ENCODE measurements at regions not wholly inside any gene's neighbourhood (a gene's known extent, or its start where the extent isn't known, plus 50 kb on each side); places are given as distances from the start of the nearest gene placed in this dataset.
"Not testable (repeated sequence)": the region's sequence is repeated elsewhere in the genome, so short reads cannot be mapped to it uniquely, and the experiment has no call there.

DNA sequence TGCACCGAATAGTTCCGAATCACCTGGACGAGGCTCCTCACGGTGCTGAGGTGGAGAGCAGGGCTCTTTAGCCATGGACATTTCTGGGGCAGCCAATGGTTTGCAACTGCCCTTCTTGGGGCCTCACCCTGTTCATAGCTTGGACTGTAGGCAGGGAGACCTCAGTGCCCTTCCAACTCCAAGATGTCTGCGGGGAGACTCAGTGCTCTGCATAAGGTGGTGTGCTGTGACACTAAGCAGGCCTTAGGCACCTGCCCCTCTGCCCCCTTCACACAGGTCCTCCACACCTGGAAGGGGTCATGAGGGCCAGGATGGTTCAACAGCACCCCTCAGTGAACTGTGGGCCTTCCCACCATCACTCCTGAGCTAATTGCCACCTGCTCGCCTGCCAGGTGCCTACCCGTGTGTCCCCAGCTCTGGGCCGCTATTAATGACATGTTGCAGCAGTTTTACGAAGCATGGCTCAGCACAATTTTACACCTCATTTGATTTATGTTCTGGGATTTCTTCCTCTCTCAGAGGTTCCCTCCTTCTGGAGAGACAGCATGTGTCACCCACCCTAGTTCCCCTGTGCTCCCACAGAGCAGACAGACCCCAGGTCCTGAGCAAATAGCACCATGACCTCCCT lies 101.2 kb upstream of the SMAD3 start:
- no peak for DNase-seq (ENCODE audit: low spot score)

DNA sequence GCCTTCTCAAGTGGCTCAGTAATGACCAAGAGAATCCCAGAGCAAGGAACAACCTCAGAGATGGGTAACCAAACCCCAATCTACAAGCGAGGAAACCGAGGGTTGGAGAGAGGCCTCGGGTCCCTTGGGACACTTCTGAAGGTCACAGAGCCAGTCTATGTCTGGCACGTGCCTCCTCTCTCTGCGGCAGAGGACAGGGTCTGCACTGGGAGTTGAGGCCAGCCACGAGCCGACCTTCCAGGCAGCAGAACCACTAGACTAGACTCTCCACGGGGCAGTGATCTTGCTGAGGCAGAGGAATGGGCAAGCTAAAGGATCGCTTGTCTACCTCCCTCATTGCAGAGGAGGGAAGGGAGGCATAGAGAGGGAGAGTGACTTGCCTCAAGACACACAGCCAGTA lies 100.6 kb upstream of the SMAD3 start:
- no peak for DNase-seq (ENCODE audit: low spot score)

DNA sequence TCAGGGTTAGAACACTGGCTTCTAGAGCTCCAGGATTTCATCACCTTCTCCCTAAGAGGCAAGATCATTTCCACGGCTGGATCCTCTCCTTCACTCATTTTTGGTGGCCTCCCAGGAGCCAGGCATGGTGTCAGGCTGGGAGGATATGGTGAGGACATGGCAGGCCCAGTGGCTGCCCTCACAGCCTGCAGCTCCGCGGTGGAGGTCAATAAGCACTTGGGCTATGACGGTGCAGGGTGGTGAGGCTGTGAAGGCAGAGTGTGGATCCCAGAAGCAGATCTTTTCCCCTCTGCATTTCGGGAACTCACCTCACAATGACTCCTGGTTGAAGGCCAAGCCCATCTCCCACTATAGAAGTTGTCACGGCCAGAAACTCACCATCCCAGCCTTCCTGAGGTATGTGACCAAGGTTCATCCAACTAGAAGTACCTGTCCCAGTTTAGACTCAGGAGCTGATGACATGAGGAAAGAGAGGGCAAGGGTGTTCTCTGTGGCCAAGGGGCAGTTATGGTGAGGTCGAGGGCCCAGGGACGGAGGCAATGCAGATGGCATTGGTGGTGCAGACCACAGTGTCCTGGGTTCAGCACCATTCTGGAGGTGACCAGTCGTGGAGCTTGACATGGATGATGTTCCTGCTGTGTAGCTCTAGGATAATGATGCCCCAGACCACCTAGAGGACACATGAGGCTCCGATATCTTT lies 100.1 kb upstream of the SMAD3 start:
- no peak for DNase-seq (ENCODE audit: low spot score)

DNA sequence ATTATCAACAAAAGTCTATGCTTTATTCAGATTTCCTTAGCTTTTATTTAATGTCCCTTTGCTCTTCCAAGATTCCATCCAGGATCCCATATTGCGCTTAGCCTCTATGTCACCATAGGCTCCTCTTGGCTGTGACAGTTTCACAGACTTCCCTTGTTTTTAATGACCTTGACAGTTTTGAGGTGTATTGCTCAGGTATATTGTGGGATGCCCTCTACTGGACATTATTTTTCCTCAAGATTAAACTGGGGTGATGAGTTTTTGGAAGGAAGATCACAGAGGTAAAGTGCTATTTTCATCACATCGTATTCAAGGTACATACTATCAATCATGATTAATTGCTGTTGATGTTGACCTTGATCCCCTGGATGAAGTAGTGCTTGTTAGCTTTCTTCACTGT lies 99.1 kb upstream of the SMAD3 start:
- peak; percentile 9 for DNase-seq (ENCODE audit: low spot score)

DNA sequence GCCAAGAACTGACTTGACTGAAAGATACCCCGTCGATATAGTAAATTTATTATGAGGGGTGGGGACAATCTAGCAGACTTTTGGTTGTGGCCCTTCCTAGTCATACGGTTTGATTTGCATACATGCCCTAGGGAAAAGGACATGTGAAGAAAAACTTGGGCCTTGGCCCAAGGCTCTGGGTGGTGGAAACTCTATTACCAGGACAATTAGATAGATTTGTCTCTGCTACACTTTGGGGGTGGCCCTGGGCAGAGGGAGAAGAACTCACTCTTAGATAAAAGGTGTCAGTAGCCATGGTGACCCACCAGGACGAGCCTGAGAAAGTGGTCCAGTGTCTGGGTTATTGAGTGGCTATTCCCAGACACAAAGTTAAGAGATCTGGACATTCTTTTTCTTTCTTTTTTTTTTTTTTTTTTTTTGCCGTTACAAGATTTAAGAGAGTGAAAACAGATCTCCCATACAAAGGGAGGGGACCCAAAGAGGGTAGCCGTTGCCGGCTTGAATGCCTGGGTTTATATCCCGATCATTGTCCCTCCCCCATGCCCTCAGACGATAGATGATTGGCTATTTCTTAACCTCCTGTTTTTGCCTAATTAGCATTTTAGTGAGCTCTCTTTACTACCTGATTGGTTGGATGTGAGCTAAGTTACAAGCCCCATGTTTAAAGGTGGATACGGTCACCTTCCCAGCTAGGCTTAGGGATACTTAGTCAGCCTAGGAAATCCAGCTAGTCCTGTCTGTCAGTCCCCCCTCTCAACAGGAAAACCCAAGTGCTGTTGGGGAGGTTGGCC lies 96.4 kb upstream of the SMAD3 start:
- DNase-seq (ENCODE audit: low spot score), result no peak

DNA sequence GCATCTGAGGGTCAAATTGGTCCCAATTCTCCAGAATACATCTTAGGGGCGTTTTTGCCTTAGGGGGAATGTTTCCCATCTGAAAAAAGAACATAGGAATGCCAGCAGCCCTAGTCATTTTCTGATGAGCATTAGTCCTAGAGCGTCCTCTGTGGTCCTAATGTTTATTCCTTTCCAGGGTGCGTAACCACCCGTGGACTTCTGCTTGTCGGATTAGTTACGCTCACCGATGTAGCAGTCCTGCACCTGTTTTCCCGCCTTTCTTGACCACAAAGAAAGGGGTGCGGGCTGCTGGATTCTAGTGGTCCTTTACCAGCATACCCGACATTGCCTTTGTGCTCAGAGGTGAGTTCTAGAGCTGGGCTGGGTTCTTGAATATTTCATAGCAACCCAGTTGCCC lies 91.3 kb upstream of the SMAD3 start:
- DNase-seq (ENCODE audit: low spot score), result not testable (repeated sequence)

DNA sequence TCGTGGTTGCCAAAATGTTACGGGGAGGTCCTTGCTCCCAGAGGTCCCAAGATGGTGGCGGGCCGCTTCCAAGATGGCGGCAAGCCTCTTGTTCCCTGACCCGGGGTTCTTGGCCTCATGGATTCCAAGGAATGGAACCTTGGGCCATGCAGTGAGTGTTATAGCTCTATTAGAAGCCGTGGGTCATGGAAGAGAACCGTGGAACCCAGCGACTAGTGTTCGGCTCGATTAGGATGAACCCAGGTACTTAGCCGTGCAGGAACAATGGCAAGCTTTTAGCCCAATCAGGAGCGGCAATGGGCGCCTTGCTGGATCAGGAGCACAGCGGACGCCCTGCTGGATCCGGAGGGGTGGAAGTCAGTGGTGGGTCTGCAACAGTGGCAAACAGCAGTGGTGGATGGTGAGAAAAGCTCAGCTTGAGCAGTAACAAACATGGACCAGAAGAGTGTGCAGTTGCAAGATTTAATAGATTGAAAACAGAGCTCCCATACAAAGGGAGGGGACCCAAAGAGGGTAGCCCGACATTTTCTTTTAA lies 89.2 kb upstream of the SMAD3 start:
- DNase-seq (ENCODE audit: low spot score), result not testable (repeated sequence)

DNA sequence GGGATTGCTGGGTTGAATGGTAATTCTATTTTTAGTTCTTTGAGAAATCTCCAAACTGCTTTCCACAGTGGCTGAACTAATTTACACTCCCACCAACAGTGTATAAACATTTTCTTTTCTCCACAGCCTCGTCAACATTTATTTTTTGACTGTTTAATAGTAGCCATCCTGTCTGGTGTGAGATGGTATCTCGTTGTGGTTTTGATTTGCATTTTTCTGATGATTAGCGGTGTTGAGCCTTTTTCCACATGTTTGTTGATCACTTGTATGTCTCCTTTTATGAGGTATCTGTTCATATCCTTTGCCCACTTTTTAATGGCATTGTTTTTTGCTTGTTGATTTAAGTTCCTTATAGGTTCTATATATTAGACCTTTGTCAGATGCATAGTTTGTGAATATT lies 85.1 kb upstream of the SMAD3 start:
- DNase-seq (ENCODE audit: low spot score), result not testable (repeated sequence)

DNA sequence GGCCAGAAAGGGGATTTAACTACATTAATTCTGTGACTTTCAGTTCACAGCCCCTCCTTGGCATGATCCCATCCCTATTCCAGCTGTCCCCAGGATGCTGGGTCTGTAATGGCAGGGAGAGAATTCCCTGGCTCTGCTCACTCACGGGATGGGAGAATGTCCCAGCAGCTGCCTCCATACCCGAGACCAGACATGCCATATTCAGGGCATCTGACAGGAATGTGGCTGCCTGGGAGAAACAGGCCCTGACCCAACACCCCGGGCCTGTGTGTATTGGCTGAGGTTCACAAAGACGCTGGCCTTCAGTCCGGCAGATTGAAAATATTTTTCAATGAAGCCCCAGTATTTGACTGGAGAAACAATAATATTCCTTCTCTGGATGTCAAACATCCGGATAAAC lies 83.6 kb upstream of the SMAD3 start:
- DNase-seq (ENCODE audit: low spot score), result no peak

DNA sequence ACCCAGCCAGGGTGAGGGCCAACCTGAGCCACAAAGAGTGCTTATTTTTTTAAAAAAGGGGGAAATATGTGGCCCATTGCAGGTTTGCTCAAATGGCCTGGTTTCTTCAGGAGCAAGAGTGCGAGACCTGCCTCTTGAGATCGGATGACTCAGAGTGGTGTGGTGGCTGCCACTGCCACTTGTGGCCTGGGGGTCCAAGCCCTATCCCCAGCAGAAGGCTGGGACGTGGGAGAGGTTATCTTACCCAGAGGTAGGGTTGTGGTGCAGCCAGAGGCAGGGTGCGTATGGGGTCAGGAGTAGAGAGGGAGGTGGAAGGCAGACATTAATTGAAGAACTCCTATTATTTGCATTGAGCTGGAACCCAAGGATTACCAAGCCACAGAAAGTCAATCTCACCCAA lies 83.2 kb upstream of the SMAD3 start:
- no peak for DNase-seq (ENCODE audit: low spot score)

DNA sequence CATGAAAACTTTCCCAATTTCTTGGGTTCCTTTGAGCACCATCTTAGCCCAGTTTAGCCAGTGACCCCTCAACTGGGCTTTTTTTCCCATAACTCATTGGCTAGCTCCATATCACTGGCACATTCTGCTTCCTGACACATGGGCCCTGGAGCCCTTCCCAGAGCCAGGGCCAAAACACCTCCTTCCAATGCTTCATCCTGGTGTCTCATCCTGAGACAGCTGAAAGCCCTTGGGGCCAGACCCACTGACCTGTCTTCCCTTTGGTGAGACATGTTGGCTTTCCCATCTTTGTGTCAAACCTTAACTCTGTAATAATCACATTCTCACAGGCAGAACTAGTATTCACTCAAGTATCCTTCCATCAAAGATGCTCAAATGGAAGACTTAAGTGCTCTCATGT lies 82.6 kb upstream of the SMAD3 start:
- DNase-seq (ENCODE audit: low spot score), result no peak

DNA sequence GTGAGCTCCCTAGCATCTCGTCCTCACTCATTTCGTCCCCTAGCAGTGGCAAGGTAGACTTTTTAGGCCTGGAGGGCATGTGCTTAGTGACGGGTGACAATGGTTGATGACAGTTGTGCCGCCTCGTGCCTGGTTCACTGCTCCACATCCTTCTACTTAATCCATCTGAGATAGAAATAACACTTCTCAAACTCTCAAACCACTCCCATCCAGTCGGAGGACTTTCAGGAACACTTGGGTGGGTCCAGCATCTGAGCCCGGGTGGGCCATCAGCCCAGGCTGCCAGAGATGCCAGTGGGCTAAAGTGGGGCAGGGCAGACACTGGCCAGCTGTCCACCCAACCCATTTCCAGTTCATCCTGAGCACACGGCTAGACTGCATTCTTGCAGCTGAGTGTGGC lies 79.7 kb upstream of the SMAD3 start:
- DNase-seq (ENCODE audit: low spot score), result no peak

DNA sequence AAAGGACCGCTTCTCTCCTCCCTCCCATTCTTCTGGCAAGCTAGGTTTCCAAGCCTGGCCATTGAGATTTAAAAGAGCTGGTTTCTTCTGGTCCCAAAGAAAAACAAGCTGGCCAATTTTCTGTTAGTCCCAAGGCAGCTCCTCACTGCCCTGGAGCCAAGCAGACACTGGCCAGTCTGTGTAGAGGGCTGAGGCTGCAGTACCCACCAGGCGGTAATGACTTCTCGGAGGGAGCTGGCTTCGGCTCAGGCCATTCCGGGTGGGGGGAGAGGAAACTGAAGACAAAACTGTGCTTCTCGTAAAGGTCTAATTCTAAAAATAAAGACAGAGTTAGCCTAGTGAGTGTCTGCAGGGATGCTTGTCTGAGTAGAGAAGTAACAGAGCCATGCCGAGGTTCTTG lies 78.5 kb upstream of the SMAD3 start:
- no peak for DNase-seq (ENCODE audit: low spot score)

DNA sequence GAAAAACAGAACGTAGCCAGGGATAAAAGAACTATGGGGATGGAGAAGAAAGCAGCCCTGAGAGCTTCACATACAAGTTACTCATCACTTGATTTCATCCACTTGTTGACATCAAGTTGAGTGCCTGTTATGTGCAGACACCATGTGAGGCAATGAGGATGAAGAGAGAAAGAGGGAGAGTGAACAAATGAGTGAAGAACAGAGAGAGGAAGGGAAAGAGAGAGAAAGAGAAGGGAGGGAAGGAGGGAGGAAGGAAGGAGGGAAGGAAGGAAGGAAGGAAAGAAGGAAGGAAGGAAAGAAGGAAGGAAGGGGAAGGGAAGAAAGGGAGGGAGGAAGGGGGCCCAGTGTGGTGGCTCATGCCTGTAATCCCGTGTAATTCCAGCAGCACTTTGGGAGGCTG lies 72.3 kb upstream of the SMAD3 start:
- DNase-seq (ENCODE audit: low spot score), result no peak

DNA sequence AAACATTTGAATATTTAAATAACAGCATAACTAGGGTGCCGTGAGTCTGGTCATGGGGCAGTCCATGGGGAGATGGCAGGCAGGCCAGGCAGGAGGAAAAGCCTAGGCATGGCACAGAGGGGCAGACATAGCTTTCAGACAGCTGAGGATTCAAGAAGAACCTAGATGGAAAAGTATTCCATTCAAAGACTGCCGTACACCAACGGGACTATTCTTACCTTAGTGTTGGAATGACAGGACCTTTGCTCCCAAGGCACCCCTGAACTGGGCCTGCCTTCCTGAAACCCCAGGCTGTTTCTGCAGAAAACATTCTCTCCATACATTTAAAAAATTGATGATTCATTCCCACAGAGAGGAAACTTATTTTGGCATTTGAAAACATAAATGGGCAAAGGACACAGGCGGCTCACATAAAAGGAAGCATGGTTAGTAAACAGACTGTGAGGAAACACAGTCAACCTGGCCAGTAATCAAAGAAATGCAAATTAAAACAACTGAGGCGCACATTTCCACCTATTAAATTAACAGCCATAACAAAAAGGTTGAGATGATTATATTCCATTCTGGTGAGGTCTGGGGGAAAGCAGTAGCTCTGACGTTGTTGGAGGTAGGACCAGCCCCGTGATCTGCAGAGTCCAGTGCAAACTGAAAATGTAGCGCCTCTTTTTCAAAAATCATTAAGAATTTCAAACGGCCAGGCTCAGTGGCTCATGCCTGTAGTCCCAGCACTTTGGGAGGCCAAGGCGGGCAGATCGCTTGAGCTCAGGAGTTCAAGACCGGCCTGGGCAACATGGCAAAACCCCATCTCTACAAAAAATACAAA lies 71.3 kb upstream of the SMAD3 start:
- DNase-seq (ENCODE audit: low spot score), result peak; percentile 19

DNA sequence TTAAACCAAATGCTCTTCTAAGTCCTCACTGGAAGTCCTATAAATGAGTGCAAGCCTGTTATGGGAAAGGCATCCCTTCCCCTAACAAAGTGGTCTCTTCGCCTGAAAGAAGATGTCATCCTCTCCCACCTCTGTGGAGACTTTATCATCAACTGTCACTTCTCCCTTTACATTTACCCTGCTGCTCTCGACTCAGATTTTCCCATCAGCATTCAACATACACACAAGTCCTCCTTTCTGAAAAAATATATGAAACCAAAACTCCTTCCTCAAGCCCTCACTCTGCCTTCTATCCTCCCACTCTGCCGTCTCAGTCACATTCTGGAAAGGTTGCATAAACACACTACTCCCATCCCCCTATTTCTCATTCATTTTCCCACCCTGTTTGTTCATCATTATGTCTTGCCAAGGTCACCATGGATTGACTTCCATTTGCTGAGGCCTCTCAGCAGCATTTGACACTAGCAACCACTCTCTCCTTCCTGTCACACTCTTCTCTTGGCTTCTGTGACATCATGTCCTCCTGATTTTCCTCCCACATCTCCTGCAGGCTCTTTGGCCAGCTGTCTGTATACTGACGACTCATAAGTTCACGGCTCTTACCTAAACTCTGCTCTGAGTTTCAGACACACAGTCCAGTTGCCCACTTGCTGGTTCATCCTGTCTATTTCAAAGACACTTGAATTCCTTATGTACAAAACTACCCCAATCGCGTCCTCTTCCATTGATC lies 70.3 kb upstream of the SMAD3 start:
- no peak for DNase-seq (ENCODE audit: low spot score)

DNA sequence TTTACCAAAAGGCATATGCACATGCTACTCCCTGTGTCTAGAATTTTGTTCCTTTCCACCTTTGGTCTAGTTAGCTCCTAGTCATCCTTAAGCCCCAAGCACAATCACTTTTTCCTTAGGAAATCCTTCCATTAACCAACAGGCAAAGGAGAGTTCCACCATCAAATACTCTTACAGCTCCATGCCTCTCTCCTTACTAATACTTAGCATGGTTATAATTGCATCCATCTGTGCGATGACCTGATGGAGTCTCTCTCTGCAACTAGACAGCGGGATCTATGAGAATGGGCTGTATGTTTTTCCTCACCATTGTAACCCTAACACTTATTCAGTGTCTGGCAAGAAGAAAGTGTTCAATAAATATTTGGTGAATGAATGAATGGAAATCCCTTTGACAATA lies 69.3 kb upstream of the SMAD3 start:
- no peak for DNase-seq (ENCODE audit: low spot score)

DNA sequence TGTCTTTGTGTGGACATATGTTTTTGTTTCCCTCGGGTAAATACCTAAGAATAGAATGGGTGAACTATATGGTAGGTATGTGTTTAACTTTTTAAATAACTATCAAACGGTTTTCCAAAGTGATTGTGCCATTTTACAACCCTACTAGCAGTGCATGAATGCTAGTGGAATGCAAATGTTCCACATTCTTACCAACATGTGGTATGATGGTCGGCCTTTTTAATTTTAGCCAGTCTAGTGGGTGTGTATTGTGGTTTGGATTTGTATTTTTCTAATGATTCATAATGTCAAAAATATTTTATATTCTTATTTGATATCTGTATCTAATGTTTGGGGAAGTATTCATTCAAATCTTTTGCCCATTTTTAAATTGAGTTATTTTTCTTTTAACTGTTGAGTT lies 68.2 kb upstream of the SMAD3 start:
- DNase-seq (ENCODE audit: low spot score), result peak; percentile 11

DNA sequence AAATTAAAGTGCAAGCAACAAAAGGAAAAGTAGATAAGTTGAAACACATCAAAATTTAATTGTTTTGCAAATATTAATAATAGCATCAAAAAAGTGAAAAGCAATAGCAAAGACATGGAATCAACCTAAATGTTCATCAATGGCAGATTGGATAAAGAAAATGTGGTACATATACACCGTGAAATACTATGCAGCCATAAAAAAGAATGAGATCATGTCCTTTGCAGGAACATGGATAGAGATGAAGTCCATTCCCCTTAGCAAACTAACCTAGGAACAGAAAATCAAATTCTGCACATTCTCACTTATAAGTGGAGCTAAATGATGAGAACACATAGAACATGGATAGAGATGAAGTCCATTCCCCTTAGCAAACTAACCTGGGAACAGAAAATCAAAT lies 67.2 kb upstream of the SMAD3 start:
- not testable (repeated sequence) for DNase-seq (ENCODE audit: low spot score)

DNA sequence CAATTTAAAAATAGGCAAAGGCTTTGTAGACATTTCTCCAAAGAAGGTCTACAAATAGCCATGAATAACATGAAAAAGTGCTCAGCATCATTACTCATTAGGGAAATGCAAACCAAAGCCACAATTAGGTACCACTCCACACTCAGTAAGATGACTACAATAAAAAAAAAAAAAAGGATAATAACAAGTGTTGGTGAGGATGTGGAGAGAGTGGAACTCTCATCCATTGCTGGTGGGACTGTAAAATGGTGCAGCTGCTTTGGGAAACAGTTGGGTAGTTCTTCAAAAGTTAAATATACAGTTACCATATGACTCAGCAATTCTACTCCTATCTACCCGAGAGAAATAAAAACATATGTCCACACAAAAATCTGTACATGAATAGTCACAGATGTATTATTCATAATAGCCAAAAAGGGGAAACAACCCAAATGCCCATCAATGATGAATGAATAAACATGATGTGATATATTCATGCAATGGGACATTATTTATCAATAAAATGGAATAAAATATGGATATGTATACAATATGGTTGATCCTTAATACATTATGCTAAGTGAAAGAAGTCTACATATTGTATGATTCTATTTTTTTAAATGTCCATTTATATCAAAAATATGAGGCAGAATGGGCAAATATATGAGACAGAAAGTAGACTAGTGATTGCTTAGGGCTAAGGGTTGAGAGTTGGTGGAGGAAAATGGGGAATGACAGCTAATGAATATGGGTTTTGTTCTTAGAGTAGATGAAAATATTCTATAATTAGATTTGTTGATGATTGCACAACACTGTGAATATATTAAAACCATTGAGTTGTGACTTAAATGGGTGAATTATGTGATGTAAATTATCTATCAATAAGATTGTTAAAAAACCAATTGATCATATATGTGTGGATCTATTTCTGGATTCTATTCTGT lies 66.1 kb upstream of the SMAD3 start:
- no peak for DNase-seq (ENCODE audit: low spot score)

All from LoVo (cell line).